Hypothalamus (tissue), 51 donors: ENCODE measurements at regions not wholly inside any gene's neighbourhood (a gene's known extent, or its start where the extent isn't known, plus 50 kb on each side); places are given as distances from the start of the nearest gene placed in this dataset.
A peak's percentile ranks its signal among the peaks of the same experiment; 100 is the strongest.

Experiments
- DNase-seq, 51 donors: peaks; one replicate each; lab custom pipeline; 2025; lab: John Stamatoyannopoulos, UW

DNA sequence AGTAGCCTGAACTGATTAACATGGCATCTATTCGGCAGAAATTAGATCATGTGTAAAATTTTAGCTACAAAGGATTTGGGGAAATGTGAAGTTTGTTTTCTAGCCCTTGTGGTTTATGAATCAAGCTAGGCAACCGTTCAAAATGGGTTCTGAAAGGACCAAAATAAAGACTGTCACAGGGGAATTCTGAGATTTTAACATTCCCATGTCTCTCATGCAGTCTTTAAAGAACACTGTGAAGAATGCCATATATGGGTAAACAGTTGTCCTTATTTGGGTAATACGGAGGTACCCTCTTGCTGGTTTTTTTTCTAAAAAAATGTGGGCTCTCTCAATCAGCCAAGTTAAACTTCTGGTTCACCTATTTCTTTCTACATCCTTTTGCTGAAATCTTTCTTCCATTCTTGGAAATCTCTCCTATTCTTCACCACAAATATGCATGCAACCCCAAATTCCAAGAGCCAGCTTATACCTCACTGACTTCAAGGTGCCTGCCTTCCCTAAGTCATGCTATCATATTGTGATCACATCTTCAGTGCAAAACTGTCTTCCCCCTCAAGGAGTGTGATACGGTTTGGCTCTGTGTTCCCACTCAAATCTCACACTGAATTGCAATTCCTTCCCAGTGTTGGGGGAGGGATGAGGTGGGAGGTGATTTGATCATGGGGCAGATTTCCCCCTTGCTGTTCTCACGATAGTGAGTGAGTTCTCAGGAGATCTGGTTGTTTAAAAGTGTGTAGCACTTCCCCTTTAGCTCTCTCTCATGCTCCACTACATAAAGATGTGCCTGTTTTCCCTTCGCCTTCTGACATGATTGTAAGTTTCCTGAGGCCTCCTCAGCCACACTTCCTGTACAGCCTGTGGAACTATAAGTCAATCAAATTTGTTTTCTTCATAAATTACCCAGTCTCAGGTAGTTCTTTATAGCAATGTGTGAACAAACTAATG is 308.7 kb downstream of the TTLL7 start:
- DNase-seq, result no peak

DNA sequence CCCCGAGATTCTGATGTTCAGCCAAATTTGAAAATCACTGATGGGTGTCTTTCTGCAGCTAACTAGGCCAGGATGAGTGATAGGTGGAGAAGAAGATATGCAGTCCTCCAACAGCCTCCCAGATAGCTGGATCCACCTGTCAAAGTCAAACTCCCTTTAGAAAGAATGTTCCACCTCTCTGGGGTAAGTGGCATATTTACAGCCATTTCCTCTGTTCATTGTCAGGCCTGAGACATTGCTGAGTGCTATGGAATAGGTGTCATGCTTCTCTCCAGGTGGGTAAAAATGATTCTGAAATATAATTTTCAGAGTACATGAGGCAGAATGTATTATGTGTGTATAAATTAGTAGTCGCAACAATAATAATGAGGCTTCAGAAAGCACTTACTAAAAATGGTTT is 316.8 kb downstream of the TTLL7 start:
- DNase-seq, result no peak

DNA sequence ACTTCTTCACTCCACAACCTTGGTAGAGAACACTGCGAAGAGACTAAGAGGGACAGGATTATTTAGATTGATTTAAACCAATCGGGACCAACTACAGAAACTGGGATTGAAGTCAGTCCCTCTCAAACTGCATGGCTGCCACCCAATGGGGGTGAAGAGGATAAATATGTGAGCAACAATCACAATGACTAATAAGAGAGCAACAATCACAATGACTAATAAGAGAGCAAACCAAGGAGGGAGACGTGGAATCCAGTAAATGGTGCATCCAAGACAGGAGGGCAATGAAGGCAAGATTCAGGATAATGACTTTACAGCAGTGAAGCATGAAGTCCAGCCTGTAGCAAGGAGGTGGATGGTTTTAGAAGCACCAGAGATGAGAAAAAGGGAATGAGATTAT is 322.8 kb downstream of the TTLL7 start:
- DNase-seq, result no peak

DNA sequence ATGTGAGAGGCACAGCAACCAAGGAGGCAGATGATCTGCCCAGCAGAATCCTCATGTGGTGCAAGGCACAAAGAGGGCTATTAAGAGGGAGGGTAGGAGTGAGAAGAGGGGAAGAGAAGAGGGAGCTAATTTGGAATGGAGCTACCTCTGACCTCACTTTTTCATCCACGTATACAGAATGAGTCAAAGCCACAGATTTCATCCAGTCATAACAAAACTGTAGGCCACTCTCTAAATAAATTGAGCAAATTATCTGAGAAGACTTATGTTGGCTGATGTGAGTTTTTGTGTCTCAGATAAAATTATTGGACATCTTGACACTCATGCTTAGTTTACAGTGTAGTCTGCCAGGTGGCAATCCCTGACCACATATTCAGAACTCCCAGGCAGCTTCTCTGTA is 325.6 kb downstream of the TTLL7 start:
- no peak for DNase-seq

- no peak for DNase-seq
Observed at GRCh38 chr1:83671586-83671985, 327.3 kb downstream of the TTLL7 start.

DNA sequence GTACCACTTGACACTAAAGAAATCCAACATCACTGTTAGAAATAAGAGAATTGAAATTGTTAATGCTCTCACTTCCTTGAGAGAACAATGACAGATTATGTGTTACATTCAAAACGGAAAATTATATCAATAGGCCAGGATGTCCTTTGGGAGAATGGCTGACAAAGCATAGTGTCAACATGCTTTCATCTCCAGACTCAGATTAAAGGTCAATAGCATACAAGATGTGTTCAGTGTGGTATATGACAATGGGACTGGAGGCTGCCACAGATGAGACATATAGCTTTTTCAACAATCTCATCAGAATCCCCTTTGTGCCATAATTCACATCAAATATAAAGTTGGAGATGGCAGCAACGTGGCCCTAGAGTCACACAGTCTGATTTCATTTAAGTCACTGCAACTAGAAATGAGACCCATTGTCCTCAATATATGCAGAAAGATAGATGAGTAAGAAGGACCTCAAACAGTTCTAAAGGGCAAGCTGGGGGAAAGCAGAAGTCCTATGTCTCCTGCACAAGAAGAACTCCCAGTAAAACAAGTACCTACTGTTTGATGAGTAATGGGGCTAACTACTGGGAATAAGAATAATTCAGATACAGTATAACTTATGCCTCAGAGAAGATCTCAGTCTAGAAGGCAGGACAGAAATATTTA is 327.9 kb downstream of the TTLL7 start:
- no peak for DNase-seq

GRCh38 chr1:83641796-83642443 is 357.0 kb downstream of the TTLL7 start:
- no peak for DNase-seq

DNA sequence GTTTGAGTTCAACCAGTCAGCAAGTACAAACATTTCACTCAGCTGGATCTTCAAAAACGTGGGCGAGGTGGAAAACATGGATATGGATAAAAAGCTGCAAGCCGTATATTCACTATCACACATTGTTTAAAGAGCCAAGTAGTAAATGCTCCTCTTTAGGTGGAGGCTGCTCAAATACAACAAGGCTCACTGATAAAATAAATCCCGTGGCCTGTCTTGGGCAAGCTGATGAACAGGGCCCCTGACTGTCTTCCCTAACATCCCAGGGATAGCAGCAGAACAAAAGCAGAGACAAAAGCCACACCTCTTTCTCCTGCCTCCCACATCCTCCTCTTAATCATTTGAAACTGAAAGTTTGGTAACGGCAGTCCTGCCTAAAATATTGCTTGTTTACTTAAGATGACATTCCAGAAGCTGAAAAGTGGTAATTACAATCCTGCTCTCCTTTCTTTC is 357.7 kb downstream of the TTLL7 start:
- DNase-seq, result peak in 1 of 51 donors; percentile 46

DNA sequence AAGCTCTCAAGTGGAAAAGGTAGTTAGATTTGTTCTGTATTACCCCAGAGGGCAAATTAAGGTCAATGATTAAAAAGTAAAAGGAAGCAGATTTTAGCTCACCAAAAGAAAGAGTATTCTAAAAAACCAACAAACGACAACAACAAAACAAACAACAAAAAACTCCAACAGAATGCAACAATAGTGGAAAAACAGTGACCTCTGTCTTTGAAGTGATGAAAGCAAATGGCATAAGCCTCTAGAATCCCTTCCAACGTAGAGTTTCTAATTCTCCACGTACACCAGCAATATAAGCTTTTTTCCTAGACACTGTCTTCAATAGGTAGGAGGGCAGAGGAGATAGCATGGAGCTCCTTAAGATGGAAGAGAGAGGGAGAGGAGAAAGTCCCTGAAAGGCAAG is 359.1 kb downstream of the TTLL7 start:
- no peak for DNase-seq

DNA sequence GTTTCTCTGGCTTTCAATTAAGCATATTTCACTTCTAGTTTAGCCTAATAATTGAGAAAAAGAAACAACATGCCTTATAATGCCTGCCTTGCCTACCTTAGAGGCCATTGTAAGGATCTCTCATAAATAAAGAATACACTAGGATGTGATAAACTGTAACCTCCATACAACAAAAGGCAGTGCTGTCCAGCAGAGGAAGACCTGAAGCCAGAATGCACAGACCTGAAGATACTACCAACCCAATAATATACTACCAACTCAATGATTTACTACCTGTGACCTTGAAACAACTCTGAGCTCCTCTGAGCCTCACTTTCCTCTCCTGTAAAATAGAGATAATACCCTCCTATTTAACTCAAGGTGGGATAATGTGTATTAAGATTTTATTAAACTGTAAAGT is 361.3 kb downstream of the TTLL7 start:
- DNase-seq, result no peak

DNA sequence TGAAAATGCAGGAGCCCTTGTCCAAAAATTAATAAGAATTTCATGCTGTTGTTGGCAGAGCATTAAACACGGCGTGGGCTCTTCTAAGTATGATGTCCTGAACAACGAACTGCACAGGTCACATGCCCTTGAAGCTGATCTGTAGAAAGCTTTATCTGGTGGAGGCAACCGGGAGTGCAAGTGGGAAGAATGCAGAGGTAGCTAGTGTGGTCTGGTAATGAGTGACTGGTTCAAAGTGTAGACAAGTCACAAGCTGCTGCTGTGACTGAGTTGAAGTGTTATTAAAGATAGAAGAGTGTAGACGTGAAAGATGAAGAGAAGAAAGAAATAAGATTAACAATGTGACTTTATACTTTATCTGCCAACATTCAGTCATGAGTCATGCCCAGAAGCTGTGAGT is 361.9 kb downstream of the TTLL7 start:
- DNase-seq, result no peak

GRCh38 chr1:83632906-83633305 is 366.0 kb downstream of the TTLL7 start:
- no peak for DNase-seq

GRCh38 chr1:83631851-83632250 is 367.1 kb downstream of the TTLL7 start:
- DNase-seq, result no peak

DNA sequence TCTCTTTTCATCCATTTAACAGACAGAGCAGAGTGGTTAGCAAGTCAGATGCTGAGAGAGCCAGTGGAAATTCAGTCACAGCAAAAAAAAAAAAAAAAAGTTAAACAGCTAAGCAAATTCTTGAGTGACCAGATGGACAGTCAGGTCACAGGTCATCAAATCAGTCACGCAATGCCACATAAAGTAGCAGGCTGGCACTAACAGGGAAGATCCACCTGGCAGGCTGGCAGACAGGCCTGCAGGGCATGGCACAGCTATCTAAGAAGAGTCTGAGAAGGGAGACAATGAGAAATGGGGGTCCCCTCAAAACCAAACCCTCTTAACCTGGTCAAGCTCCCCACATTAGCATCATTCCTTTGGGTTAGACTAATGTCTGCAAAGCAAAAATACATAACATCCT is 371.9 kb downstream of the TTLL7 start:
- no peak for DNase-seq

- no peak for DNase-seq
Observed at GRCh38 chr1:83626603-83627002, 372.3 kb downstream of the TTLL7 start.

DNA sequence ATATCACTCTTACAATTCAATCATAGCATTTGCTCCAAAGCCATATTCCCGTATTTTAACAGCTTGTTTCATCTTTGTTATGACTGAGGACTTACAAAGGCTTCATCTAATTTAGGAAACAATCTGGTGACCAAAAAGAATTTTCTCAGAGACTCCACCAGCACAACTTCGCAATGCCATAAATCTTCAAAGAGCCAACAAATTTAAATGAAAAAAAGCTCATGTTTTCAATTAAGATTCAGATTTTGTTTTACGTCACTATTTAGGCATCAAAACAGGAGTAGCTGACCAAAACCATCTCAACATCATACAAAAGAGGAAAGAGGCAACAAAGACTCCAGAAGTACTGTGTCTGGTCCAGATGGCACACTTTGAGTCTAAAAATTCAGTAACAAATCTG is 373.3 kb downstream of the TTLL7 start:
- DNase-seq, result no peak

DNA sequence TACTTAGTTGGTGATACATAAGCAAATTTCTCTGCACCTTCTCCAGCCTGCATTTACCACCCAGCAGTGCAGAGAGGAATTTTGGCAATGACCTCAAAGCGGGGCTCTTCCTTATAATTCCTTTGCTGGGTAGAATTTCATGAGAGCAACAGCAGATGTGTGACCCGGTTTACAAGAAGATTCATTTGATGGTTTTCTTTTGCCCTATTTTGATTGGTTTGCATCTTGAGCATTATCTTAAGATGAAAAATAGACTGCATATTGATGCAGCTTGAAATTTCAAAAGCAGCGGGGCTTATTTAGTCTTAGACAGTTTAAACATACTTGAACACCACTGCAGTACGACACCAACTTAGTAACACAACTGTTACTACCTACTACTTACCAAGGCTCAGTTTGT is 378.9 kb downstream of the TTLL7 start:
- no peak for DNase-seq

DNA sequence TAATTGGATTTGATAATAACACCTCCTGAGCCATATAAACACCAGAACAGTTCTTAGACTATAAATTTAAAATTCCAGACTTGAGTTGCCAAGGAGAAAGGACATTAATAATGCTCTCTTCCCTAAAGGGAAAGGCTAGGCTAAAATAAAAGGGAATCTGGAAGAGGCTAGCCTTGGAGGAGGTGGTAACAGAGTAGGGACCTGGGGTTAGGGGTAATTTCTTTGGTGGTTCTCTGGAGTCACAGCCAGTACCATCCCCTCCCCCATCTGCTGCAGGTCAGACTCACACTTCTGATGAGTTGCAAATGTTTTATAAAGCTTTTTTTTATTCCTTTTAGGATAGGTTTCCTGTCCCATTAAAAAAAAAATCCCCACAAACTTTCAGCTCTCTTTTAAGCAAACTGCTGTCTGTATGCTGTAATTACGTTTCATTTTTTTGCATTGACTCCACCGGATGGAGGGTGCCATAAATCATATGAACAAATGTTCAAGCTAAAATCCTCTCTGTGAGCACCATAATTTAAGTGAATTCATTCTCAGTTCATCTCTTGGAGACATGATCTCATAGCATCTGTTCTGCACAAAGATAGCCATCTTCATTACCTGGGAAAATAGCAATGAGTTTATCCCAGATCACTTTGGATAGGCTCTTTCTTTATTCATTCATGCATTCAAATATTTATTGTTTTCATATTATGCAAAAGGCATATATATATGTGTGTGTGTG is 379.6 kb downstream of the TTLL7 start:
- no peak for DNase-seq

DNA sequence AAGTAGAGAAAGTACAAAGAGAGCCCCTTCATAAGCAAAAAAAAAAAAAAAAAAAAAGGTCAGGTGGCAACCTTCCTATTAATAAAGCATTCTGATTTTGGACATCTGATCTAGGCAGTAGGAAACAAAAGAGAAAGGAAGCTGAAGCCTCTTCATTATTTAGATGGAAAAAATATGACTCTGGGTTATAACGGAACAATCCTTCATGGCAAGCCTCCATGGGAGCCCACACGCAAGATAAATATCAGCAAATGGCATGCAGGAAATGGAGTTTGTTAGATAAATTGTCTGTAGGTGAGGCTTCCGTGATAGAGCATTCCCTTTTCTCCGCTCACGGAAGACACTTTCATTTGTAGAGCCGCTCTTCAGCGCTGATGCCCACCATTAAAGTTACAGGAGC is 381.0 kb downstream of the TTLL7 start:
- DNase-seq, result no peak

- DNase-seq, result no peak
Observed at GRCh38 chr1:83615370-83615769, 383.6 kb downstream of the TTLL7 start.

GRCh38 chr1:83606416-83606955 is 392.4 kb downstream of the TTLL7 start:
- peak in 1 of 51 donors; percentile 17 for DNase-seq
